EL (cell line): ENCODE measurements at regions not wholly inside any gene's neighbourhood (a gene's known extent, or its start where the extent isn't known, plus 50 kb on each side); places are given as distances from the start of the nearest gene placed in this dataset.

Source experiments
- DNase-seq: peaks from one replicate; pipeline ENCODE4 v3.0.0-alpha.2; 2016

DNA sequence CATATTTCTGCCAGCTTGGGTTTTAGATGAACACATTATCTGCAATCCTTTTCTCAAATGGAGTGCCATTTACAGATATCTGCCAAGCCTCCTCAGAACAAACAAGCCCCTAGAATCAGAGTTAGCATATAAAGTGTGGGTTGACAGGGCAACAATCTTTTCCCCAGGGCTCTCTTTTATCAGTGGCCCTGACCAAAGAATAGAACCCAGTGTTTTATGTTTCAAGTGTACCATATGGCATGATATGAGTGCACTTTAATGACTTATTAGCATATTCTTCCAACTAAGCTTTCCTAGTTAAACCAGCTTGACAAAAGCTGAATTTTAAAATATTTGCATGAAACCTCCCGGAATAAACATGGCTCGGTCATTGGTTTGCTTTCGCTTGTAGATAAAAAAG, 57.3 kb downstream of the EVX1 start:
- no peak for DNase-seq

DNA sequence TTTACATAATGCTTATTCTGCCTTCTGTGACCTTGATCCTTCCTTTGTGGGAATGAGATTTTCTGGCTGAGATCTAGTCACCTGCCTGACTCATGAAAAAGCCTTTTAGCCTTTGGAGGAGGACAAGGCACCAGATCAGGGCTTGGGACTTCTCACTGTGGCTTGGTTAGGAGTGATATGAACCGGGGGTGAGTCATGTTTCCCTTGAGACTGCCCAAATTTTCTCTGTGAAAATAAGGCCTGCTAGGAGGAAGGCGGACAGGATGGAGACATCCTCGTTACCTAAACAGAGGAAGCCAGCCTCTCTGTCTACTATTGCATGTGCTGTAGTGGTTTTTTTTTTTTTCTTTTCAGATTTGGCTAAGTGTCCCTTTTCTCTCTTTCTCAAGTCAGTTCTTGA, 57.8 kb downstream of the EVX1 start:
- peak; percentile 49 for DNase-seq

DNA sequence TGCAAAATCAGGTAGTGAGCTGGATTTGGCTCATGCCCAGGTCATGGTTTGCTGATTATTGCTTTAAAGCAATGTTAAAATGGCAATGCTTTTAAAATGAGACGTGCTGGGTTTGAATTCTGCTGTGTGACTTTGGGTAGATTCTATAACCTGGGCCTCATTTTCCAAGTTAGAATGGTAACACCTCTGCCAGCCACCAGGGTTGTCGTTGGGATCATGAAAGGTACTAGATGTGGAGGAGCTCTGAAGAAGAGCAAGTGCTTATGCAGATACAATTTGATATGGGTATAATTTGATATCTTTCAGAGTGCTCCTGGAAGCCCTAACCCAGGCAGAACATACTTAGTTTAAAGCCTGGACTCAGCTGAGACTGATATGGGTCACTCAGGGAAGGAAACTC, 60.0 kb downstream of the EVX1 start:
- no peak for DNase-seq

DNA sequence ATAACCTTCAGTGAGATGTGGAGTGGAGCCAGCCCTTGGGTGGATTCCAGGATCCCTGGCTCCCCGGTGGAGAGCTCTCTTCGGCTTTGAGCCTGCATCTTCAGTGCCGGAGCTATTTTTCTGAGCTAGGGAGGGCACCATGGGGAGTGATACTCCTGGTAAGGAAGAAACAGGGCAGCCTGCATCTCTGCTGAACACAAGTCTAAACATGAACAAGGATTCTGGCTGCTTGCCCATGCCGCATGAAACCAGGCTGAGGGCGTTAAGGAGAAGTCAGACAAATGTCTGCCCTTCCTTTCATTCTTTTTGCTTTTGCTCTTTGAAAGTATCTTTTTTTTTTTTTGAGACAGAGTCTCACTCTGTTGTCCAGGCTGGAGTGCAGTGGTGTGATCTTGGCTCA, 60.4 kb downstream of the EVX1 start:
- no peak for DNase-seq

DNA sequence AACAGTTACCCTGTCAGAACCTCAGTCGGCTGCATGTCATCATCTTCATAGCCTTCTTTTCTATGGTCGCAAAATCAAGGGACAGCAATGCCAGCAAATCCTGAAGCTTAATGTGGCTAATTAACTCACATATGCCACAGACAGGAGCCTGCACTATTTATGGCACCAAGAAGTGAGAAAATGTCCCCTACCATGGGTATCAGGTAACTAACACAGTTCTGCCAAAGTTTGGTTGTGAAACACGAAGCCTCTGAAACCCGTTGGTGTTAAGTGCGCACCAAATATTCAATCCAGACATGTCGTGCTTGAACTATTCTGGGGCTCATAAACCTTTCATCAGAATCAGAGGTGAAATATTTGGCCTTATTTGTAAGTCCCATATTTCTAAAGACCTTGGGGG, 63.3 kb downstream of the EVX1 start:
- no peak for DNase-seq

DNA sequence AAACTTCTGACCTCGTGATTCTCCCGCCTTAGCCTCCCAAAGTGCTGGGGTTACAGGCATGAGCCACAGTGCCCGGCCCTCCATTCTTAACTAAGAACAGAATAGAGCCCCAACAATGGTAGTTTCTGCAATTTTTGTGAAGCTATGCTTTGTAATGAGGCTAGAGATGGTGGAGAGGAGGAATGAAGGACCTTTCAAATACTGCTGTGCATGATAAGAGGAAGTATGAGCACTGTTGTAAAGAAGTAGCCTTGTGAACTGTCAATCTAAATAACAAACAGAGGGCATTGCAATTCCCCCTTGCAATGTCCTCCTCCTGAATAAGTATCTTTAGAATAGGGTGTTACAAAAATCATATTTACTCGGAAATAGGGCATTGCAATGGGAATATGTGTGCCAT, 70.2 kb downstream of the EVX1 start:
- no peak for DNase-seq

DNA sequence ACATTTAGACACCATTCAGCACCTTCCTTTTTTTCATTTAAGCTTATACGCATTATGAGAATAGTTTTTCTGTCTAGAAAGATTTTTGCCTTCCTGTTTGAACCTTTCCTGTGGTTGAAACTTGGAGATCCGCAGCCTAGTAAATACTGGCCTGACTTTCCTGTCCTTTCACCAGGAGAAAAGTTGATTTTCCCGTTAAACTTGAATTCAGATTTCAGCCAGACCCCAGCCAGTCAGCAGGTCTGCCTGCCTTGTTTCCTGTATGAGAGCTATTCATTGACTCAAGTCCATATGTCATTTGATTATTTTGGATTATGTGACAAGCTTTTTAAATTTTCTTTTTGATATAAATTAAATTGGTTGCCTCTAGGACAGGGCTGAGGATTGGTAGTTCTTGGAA, 71.5 kb downstream of the EVX1 start:
- DNase-seq, result no peak

DNA sequence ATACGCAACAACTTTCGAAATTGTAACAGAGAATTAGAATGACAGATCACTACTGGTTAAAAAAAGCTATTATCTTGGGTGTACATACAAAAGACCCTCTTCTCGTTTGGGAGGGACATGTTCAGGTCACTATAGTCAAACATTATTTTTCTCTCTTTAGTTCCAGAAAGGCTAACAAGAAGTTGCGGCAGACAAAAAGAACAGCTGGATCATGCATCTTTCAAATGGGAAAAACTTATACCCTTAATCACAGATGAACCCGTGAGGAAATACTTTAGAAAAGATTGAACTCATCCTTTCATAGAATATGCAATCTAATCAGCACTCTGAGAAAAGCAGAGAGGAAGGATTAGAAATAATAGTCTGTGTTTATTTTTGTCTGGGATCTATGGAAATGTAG, 72.5 kb downstream of the EVX1 start:
- no peak for DNase-seq

DNA sequence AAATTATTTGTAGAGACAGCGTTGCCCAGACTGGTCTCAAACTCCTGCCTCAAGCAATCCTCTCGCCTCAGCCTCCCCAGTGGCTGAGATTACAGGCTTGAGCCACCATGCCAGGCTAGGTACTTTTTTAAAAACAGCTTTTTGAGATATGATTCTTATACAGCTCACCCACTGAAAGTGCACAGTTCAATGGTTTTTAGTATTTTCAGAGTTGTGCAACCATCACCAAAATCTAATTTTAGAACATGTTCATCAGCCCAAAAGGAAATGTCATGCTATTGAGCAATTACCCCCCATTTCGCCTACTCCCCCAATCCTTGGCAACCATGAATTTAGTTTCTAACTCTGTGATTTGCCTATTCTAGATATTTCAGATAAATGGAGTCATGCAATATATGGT, 73.7 kb downstream of the EVX1 start:
- DNase-seq, result no peak

DNA sequence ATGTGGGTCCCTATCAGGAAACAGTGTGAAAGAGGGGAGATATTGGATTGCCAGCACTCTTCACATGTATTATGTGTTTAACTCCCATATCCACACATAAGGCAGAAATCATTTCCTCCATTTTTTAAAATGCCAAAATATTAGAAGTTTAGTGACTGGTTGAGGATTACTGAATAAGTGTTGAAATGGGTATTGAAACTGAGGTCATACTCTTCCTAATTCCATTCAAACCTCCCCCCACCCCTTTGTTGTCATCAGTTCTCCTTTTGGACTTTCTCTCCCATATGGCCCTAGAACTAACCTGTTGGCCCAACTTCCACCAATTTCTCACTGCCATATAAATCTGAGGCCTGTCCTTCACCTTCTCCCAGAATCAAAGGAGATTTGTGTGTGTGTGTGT, 81.6 kb downstream of the EVX1 start:
- no peak for DNase-seq

DNA sequence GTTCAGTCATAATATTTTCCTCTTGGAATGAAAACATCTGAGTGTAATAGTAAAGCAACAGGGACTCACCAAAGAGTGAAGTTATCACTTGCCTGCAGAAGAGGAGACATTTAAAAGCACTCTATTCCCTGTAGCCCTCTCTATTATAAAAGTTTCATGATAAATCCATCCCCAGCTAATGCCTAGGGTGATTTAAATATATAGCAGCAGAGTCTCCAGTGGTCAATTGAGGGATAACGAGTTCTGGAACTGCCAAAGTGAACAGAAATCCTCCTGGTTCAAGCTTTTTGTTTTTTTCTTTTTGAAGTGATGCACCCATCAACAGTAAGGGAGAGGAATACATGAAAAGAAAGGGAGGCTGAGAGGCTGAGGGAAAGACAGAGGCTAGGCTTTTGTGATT, 87.3 kb downstream of the EVX1 start:
- DNase-seq, result no peak

DNA sequence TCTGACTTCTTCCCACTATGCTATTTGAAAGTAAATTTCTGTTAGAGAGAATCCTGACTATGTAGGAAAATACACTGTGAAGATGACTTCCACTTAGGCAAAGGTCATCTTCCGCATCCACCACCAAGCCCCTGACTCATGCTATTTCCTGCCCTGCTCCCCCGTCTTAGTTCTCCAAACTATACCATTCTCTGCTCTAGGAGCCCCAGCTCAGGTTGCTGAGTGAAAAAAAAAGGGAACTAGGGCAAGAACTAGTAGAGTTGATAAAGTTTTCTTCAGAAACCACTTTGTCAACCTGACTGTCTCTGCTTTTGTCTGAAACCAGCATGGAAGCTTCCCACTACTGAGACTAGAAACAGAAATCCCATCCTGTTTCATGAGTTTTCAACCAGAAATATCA, 96.9 kb downstream of the EVX1 start:
- DNase-seq, result peak; percentile 52

DNA sequence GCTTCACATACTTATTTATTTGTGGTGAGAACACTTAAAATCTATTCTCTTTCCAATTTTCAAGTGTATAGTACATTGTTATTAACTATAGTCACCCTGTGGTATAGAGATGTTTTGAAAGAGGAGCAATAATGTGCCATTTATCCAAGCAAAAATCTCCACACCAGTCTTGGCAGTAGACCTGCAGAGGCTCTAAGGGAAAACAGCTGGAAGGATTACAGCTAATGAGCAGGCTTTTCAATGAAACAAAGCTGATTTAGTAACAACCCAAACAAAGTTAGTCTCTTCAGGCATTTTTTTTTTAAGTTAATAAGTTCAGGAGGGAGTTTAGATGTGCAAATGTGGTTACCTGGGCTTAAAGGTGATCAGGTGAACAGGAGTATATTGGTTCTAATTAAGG, 101.9 kb downstream of the EVX1 start:
- DNase-seq, result no peak

DNA sequence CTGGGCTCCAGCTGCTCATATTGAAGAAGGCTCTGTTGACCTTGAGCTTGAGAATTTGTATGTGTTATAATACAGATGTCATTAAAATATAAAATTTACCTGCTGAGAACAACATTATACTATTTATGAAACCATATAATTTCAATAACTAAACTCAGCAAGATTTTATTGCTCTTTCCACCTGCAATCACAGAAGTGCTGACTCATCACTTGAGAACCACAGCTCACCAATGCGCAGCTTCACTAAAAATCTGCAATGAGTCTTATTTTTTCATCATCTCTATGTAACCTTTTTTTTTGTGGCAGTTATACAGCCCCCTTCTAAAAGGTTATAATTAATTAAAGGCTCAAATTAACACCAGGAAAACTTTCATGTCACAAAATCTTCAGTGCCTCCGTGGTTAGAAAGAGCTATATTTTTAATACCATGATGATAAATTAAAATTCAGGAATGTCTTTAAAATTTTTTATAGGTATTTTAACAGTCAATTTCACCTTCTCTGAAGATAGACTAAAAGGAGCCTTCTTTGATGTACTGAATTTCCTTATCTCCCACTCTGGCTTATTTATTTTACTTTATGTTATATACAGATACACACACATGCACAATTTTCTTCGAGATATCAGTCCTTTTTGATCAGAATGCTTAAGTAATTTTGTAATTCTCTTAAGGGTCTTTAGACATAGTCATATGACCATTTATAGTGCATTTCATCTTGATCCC, 102.7 kb downstream of the EVX1 start:
- DNase-seq, result no peak

DNA sequence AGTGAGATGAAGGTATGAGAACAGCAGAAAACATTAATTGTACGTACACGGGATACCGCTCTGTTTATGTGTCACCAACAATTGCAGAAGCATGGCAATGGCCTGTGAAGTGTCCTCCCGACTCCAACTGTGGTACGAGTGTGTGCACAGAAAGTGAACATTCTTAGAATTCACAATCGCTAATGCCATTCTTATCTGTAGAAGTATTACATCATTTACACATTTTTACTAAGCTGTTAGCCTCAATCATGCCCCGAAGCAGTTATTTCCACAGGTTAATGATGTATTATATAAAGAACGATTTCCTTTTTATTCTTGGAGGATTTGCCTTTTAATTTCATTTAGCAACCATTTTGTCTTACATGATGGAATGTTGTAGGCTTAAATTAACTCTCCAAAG, 103.4 kb downstream of the EVX1 start:
- DNase-seq, result no peak

DNA sequence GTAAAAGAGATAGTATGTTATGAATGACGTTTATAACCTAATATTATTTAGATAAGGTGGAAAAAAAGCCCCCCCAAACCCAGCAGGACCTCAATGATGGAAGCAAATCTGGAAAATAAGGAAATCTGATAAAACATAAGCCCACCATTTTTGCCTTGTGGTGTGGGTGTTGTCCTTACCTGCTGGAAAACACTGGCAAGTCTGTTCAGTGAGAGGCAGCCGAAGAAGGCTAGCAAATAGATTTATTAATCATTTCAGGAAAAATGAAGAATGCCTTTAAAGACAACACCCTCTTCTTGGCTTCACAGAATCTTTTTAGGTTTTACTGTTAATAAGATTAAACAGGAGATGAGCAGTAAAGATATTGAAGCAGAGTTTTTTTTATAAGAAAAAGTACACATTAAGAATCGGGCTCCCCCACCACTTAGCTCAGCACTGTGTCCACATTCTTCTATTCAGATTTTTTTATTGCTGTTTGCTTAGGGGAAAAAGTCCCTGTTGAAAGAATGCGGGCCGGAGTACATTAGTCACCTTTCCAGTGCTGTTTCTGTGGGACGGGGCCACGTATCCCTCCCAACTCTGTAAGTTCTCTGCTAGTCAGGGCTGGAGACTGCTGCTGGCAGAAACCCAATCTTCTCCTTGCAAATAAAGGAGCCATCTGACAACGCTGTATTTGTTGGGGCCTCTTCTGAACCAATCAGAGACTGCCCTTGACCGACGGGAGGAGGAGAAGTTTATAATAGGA, 104.1 kb downstream of the EVX1 start:
- peak; percentile 97 for DNase-seq

DNA sequence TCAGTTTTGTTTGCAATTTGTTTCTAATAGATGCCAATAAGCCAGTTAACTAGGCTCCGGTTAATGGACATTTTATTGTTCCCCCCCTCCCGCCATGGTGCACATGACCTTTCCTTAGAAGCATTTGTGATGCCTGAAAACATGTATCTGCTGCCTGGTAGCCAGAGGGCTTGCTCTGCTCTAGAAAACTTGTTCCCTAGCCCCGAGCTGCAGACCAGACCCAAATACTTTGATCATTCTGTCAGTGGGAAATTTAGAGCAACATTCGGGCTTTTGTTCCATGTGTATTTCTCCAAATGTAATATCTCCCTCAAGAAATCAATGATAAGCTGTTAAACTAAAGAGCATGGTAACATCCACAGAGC, 104.7 kb downstream of the EVX1 start:
- DNase-seq, result no peak

DNA sequence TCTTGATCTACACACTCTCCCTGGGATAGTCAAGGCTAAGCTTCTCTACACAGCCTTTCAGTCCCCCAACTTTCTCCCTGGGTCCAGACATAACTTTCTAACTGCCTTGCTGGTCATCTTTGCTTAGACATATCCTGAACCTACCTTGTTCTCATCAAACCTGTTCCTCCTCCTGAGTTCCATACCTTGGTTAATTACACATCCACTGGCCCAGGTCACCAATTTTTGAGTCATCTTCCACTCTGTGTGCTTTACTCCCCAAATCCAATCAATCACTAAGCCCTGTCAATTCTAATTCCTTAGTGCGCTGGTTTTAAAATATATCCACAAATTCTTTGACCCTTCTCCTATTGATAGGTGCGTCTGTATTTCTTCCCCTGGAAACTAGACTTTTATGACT, 107.0 kb downstream of the EVX1 start:
- DNase-seq, result no peak

DNA sequence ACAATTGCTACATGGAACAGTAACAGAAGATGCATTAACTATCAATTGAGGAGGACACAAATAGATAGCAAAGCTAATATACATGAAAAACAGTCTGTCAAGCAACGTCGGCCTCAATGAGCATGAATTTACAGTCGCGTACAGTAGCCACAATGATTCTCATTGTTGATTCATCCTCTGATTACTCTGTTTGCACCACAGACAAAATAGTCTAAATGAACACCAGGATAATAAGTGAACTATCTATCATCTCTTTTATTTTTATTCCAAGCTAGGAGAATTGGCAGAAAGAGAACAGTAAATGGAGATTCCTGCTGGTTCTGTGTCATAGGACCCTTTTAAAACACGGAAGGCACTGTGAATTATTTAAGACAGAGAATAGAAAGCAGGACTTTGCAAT, 108.5 kb downstream of the EVX1 start:
- no peak for DNase-seq

DNA sequence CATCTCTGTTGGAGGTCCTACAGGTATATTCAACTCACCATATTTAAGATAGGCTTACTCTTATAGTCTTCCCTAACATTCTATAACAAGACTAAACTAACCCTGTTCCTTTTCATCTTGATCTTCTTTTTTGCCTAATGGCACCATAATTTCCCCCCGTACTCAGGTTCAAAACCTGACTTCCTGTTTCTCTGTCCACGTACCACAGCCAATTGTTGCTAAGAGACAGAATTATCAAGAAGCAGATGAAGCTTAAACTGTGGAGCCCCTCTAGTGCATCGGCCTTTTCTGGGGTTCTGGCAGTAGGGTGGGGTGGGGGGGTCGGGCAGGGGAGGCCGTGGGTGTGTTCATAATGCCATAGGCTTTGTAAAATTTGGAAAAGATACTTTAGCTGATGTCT, 109.2 kb downstream of the EVX1 start:
- no peak for DNase-seq

DNA sequence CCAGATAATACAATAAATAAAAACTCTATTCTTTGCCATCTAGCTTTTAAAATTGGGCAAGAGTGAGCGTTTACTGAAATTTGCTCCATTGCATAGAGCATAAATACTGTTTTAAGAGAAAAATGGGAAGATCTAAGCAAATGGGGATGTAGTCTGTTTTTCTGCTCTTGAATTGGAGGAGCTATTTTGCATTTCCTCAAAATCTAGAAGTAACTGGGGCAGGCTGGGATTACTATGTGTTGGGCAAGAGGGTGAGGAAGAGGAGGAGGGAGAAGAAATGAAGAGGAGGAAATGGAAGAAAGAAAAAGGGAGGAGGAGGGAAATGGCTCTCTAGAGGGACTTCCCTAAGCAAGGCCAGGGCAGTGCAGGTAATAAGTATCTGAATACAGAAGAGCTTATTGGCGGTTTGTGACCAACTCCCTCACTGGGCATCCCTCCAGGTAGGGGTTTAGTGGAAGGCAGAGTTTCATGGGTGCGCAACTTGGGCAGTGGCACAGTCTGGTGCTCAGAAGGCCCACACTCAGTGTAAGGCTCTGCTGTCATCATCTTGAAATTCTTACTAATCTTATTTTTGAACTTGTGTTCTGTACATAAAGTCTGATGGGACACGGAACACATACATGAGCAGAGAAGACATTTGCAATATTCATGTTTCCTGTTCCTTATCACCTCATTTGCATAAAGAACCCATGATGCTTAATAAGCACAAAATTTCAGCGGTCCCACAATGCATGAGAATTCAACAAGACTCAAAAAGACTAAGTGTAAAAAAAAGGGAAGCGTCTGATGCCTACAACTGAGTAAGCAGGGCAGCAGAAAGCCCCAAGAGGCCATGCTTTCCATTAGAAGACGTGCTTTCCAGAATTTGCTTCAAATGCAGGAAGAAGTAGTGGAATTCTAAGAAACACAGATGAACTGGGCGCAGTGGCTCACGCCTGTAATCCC, 116.9 kb downstream of the EVX1 start:
- DNase-seq, result no peak

DNA sequence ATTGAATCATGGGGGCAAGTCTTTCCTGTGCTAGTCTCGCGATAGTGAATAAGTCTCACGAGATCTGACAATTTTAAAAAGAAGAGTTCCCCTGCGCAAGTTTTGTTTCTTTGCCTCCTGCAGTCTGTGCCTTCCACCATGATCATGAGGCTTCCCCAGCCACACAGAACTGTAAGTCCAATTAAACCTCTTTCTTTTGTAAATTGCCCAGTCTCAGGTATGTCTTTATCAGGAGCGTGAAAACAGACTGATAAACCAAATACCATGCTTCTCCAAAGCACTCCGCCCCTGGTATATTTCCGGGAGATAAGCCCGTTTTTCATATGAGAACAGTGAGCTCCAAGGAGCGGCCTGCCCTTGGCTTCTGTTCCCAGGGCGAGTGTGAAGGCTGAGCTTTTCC, 118.9 kb downstream of the EVX1 start:
- DNase-seq, result no peak

DNA sequence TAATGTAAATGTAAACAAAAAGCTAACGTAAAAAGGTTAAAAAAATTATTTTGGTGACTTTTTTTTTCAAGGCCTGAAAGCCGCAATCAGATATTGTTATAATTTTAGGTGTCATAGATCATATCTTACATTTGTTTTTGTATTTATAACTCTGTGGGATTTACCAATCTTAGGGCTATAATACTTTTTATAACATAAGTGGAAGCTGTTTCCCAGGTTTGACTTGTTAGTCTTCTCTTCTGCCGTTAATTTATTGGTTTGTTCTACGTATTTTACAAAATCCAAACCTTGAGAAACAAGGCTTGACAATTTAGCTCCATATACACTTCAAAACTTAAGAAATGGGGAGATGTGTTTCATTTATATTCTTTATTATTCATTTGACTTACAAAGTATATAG, 119.4 kb downstream of the EVX1 start:
- DNase-seq, result no peak

DNA sequence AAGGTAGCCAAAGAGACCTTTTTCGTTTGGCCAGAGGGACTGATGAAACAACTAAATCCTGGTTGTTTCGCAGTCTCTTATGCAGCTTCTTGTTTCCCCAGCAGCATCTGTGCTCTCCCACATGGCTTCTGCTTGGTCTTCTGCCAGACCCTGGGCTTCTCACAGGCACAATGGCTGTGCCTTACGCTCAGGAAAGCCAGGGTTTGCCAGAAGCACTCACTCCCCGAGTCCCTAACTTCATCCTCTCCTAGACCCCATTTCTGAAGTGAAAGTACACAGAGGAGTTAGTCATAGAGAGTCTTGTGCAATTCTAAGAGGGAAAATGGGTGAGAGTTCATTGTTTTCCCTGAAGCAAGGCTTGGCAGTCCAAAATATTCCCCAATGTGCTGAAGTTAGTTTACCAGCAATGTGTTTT, 121.7 kb downstream of the EVX1 start:
- peak; percentile 67 for DNase-seq
